ENCODE measurements at regions not wholly inside any gene's neighbourhood (a gene's known extent, or its start where the extent isn't known, plus 50 kb on each side); places are given as distances from the start of the nearest gene placed in this dataset.

DNA sequence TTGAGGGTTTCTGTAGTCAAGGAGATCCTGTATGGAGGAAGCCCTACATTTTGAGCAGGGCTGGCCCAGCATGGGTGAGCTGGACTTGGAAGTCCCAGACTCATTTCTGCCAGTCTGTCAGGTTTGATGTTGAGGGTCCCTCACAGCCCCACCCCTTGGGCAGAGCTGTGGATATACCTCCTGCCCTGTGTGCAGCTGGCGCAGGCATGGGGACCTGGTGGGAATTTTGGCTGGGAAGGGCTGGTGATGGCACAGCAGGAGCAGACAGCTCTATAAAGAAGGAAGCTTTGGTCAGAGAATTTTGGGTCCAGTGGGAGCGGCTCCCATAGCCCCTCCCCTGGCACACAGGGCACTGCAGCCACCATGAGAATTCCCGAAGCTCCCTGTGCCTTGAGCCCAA, 482.6 kb downstream of the RPS24 start:
- Histone ChIP-seq H3K27me3 (no peaks in the 10 kb centered on the region), H3K4me2 (no peak overlapping the region), H3K9me3 (replicated peaks in 1 of 11) (no peaks in the 10 kb centered on the region), H3K4me3 (no peak overlapping the region), H3K9ac (no peak overlapping the region), H4K20me1 (no peaks in the 10 kb centered on the region), H3K27ac (no peak overlapping the region), H3K4me1 (no peaks in the 10 kb centered on the region), H3K36me3 (no peaks in the 10 kb centered on the region)
- no peak for TF ChIP-seq Cebpa-rat (IDR thresholded peaks at IDR 0.05)

DNA sequence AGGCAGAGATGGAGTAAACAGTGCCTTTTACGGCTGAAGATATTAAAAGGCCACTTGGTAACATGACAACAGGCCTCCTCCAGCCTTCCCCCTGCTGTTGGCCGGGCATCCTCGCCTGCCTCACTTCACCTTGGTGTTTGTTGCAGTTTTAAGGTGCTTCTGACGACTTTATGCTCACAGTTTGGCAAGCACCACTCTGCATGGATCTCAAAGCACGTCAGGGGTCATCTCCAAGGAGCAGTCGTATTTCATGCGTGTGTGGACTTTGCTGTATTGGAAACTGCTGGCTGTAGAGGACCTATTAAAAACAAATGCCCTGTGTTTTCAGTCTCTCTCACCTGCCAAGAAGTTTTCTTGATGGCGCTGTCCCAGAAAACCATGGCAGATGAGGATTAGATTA, 483.1 kb downstream of the RPS24 start:
- Histone ChIP-seq H3K4me1 (no peaks in the 10 kb centered on the region), H3K27ac (no peak overlapping the region), H3K36me3 (no peaks in the 10 kb centered on the region), H3K4me3 (no peak overlapping the region), H3K27me3 (no peaks in the 10 kb centered on the region), H3K9me3 (replicated peaks in 1 of 11) (no peaks in the 10 kb centered on the region), H4K20me1 (no peaks in the 10 kb centered on the region), H3K4me2 (no peak overlapping the region), H3K9ac (no peak overlapping the region)
- TF ChIP-seq Cebpa-rat (IDR thresholded peaks at IDR 0.05), result no peak

DNA sequence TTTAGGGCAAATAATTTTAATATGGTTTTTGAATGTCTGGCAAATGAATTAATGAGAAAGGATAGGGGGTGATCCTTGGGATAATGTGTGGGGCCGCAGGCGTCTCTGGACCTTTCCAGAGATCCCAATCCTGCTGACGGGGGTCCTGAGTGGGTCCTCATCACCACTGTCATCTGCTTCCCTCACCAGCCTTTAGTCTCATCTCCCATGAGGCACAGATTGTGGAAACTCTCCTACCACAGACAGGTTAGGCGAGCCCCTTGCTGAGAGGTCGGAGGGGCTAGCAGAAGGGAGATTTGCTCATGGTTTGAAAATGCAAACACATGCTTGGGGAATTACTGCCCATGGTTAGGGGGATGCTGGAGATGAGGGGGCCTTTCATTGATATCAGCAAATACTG, 484.6 kb downstream of the RPS24 start:
- H4K20me1 ChIP-seq, result no peaks in the 10 kb centered on the region
- H3K36me3 ChIP-seq, result no peaks in the 10 kb centered on the region
- no peak overlapping the region for H3K27ac ChIP-seq
- H3K4me2 ChIP-seq, result no peak overlapping the region
- no peaks in the 10 kb centered on the region for H3K4me1 ChIP-seq
- TF ChIP-seq Cebpa-rat (IDR thresholded peaks at IDR 0.05), result no peak
- H3K27me3 ChIP-seq, result no peaks in the 10 kb centered on the region
- H3K9me3 ChIP-seq (replicated peaks in 1 of 11), result no peaks in the 10 kb centered on the region
- no peak overlapping the region for H3K4me3 ChIP-seq
- H3K9ac ChIP-seq, result no peak overlapping the region

GRCh38 chr10:78520737-78521430, 487.2 kb downstream of the RPS24 start:
- H3K27ac ChIP-seq, result no peak overlapping the region
- H3K9ac ChIP-seq, result no peak overlapping the region
- H3K9me3 ChIP-seq (replicated peaks in 1 of 11), result no peaks in the 10 kb centered on the region
- no peaks in the 10 kb centered on the region for H3K4me1 ChIP-seq
- H3K36me3 ChIP-seq, result no peaks in the 10 kb centered on the region
- H4K20me1 ChIP-seq, result no peaks in the 10 kb centered on the region
- H3K4me3 ChIP-seq, result no peak overlapping the region
- no peak overlapping the region for H3K4me2 ChIP-seq
- TF ChIP-seq Cebpa-rat (IDR thresholded peaks at IDR 0.05), result no peak
- H3K27me3 ChIP-seq, result no peaks in the 10 kb centered on the region

- H3K4me3 ChIP-seq, result no peak overlapping the region
- no peaks in the 10 kb centered on the region for H3K27me3 ChIP-seq
- H3K9me3 ChIP-seq (replicated peaks in 1 of 11), result no peaks in the 10 kb centered on the region
- H3K36me3 ChIP-seq, result no peaks in the 10 kb centered on the region
- no peak overlapping the region for H3K9ac ChIP-seq
- no peaks in the 10 kb centered on the region for H3K4me1 ChIP-seq
- no peak for TF ChIP-seq Cebpa-rat (IDR thresholded peaks at IDR 0.05)
- H4K20me1 ChIP-seq, result no peaks in the 10 kb centered on the region
- H3K4me2 ChIP-seq, result no peak overlapping the region
- H3K27ac ChIP-seq, result no peak overlapping the region
These were observed 489.8 kb downstream of the RPS24 start for GRCh38 chr10:78523453-78523852.

DNA sequence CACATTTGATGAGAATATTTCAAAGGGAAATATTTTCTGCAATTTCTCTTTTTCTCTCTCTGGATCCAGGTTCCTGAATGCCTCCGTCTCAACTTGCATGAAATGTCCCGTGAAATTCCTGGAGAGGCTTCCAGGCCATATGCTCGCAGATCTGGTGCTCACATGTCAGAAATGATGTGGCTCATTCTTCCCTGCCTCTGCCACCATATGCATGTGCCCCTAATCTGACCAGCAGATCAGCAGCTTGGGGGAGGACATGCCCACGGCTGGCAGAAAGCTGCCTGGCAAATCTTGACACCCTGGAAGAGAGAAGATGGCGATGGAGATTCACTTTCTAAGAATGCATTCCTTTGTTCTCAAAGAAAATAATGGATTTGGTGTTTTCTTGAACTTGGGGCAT, 490.7 kb downstream of the RPS24 start:
- no peak for TF ChIP-seq Cebpa-rat (IDR thresholded peaks at IDR 0.05)
- Histone ChIP-seq H3K4me2 (no peak overlapping the region), H3K9me3 (replicated peaks in 1 of 11) (no peaks in the 10 kb centered on the region), H3K4me3 (no peak overlapping the region), H4K20me1 (no peaks in the 10 kb centered on the region), H3K36me3 (no peaks in the 10 kb centered on the region), H3K9ac (no peak overlapping the region), H3K27me3 (no peaks in the 10 kb centered on the region), H3K4me1 (no peaks in the 10 kb centered on the region), H3K27ac (no peak overlapping the region)

DNA sequence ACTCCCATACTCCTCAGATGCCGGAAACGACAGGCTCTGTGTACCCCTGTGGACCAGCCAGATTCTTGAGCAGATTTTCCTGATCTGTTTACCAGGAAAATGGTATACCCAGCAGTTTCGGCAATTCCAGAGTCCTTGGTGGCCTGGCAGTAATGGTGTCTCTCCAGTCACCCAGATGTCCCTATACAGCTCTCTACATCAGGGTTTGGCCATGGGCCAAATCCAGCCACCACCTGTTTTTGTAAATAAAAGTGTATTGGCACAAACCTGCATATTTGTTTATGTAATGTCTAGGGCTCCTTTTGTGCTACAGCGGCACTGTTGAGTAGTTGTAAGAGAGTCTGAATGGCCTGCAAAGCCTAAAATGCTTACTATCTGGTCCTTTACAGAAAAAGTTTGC, 491.3 kb downstream of the RPS24 start:
- Histone ChIP-seq H3K9ac (no peak overlapping the region), H3K27me3 (no peaks in the 10 kb centered on the region), H3K9me3 (replicated peaks in 1 of 11) (no peaks in the 10 kb centered on the region), H3K36me3 (no peaks in the 10 kb centered on the region), H4K20me1 (no peaks in the 10 kb centered on the region), H3K4me3 (no peak overlapping the region), H3K4me2 (no peak overlapping the region), H3K27ac (no peak overlapping the region), H3K4me1 (no peaks in the 10 kb centered on the region)
- TF ChIP-seq Cebpa-rat (IDR thresholded peaks at IDR 0.05), result no peak

GRCh38 chr10:78526347-78526746, 492.7 kb downstream of the RPS24 start:
- no peak for TF ChIP-seq Cebpa-rat (IDR thresholded peaks at IDR 0.05)
- Histone ChIP-seq H4K20me1 (no peaks in the 10 kb centered on the region), H3K4me3 (no peak overlapping the region), H3K4me1 (peaks cover 0 to 2% (median 0%) of the 10 kb centered on the region in 10 experiments; a peak in 3 of 20 replicates), H3K9ac (no peak overlapping the region), H3K9me3 (replicated peaks in 1 of 11) (peaks cover 0 to 2% (median 0%) of the 10 kb centered on the region in 11 experiments; a peak in 4 of 22 replicates), H3K4me2 (no peak overlapping the region), H3K27me3 (no peaks in the 10 kb centered on the region), H3K36me3 (no peaks in the 10 kb centered on the region), H3K27ac (no peak overlapping the region)

- Histone ChIP-seq H3K27ac (no peak overlapping the region), H3K9ac (no peak overlapping the region), H3K9me3 (replicated peaks in 1 of 11) (peaks cover 0 to 8% (median 0%) of the 10 kb centered on the region in 11 experiments; a peak in 4 of 22 replicates), H3K4me3 (no peak overlapping the region), H4K20me1 (no peaks in the 10 kb centered on the region), H3K4me1 (peaks cover 0 to 7% (median 2%) of the 10 kb centered on the region in 10 experiments; a peak in 11 of 20 replicates), H3K27me3 (no peaks in the 10 kb centered on the region), H3K4me2 (no peak overlapping the region), H3K36me3 (no peaks in the 10 kb centered on the region)
- no peak for TF ChIP-seq Cebpa-rat (IDR thresholded peaks at IDR 0.05)
These were observed 493.6 kb downstream of the RPS24 start for GRCh38 chr10:78527296-78527695.

GRCh38 chr10:78528749-78529204, 495.1 kb downstream of the RPS24 start:
- H3K4me3 ChIP-seq, result no peak overlapping the region
- H3K4me2 ChIP-seq, result no peak overlapping the region
- H3K27me3 ChIP-seq, result no peaks in the 10 kb centered on the region
- H3K9ac ChIP-seq, result no peak overlapping the region
- no peak overlapping the region for H3K27ac ChIP-seq
- no peaks in the 10 kb centered on the region for H4K20me1 ChIP-seq
- peaks cover 0 to 8% (median 0%) of the 10 kb centered on the region in 11 experiments; a peak in 4 of 22 replicates for H3K9me3 ChIP-seq (replicated peaks in 1 of 11)
- H3K4me1 ChIP-seq, result peaks cover 0 to 20% (median 9%) of the 10 kb centered on the region in 10 experiments; a peak in 11 of 20 replicates
- no peaks in the 10 kb centered on the region for H3K36me3 ChIP-seq
- TF ChIP-seq Cebpa-rat (IDR thresholded peaks at IDR 0.05), result no peak

Measured in BLaER1 treated with 17β-estradiol and CSF1 and Interleukin-3, amounts not matched to agents 10 nM and 100 nM (cell line).